Fibroblast of the conjunctiva (primary cell): ENCODE measurements at regions not wholly inside any gene's neighbourhood (a gene's known extent, or its start where the extent isn't known, plus 50 kb on each side); places are given as distances from the start of the nearest gene placed in this dataset.
"Not testable (repeated sequence)": the region's sequence is repeated elsewhere in the genome, so short reads cannot be mapped to it uniquely, and the experiment has no call there.

Experiments
- DNase-seq: peaks from one replicate; pipeline ENCODE4 v3.0.0-alpha.2; 2010; ENCODE audit warnings: low read depth

DNA sequence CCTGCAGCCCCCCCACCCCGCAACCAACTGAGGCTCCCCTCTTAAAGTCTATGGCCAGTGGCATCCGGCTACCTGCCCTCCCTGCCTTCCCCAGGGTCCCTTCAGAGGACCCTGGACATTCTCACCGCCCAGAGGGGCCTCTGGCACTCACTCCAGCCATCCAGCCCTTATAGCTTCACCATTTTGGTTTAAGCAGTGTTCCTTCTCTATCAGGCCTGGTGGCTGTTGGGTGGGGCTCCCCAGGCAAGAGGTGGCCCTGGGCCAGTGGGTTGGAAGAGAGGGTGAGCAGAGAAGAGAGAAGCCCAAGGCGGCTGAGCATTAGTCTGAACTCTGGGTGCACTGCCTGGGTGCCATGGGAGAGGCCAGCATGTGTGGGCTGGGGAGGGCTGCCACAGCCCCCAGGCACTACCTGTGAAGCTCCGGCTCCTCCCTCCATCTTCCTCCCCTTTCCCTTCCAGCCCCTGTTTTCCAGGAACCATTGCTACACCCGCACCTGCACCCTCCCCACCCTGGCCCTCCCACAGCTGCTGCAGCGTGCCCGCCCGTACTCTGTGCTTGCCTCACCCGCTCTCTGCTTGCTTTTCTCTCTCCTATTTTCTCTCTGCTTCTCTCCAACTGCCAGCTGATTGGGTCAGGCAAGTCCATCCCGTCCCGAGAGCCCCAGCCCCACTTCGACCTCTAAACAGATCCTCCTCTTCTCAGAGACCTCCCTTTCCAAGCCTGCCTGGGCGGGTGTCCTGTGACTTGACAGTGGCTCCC lies 168.2 kb downstream of the TBC1D2B start:
- DNase-seq: no peak

DNA sequence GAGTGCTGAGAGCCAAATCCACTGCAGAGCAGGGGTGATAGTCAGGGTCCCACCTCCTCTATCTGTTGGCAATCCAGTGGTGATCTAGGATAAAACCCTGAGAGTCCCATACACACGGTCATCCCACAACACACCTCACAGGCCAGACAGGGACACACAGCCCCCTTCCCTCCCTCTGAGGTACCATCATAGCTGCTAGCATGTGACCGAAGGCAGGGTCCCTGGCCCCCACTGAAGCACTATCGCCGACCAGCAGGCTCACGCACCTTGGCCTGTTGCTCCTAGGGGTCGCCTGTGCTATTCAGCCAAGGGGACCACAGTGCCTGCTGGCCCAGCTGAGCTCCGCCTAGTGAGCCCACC lies 168.8 kb downstream of the TBC1D2B start:
- not testable (repeated sequence) for DNase-seq

DNA sequence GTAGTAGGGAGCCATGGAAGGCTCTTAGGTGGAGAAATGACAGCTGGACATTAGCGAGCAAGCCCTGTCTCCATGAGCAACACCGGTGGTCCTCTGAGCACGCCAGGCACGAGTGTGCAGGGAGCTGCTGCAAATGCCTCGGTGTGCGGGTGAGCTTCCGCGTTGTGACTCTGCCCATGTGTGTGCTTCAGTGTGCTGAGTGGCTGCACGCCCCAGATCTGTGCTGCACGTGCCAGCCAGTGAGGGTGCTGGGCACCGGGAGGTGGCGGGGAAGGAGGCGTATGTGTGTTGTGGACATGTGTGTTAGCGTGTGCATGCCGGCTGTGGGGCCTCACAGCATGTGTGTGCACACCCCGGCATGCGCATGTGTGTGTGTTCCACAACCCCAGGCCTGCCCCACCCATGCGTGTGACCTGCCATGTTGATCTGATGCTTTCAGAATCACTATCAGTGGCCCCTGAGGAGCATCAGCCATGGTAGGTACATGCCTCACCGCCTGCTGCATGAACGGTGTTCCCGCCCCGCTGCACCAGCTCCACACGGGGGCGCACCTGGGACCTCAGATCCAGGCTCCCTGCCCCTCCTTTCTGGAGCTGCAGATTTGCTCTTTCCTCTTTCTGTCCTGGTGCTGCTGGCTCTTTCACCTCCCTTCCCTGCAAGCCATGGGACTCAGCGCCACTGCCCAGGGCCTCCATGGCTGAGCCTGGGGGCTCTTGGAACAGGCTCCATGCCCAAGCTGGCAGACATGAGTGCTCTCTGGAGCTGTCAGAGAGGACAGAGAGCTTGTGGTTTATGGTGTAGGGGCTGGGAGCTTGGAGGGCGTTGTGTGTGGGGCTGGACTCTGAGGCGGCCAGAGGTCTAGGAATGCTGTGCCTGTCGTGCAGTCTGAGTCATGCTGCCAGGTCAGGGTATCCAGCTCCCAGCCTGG lies 169.4 kb downstream of the TBC1D2B start:
- DNase-seq: no peak

DNA sequence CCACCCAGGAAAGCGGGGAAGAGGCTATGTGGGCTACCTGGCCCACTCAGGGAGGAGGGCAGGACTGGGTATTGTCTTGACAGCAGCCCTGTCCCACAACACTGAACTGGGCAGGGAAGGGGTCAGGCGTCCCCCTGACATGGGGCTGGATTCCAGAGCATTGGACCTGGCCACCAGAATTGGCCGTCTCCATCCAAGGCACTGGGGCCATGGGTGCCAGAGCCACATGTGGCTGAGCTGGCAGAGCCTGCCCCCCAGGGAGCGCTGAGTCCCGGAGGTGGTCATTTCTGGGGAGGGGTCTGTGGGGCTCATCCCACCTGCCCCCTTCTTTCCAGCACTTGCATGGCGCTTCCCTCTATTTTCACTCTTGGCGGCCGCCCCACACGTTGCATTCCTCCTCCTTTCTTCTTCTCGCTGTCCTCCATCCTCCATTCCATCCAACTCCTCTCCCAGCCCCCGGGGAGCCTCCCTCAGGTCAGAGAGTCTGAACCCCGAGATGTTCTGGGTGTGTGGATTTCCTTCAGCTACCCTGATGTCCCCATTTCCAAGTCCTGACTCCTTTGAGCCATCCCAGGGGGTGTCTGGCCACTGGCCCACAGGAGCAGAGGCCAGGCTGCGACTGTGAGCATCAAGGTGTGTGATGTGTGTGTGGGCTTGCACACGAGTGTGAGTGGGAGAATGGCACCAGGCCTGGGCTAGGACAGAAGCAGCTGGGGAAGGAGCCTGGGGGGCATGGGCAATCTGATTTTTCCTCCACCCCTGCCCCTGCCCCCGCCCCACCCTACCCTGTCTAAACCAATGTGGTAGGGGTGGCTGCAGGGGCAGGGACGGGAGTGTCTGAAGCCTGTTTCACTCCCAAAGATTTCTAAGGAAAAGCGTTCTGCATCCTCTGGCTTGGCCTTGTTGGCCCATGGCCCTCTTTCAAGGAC lies 171.2 kb downstream of the TBC1D2B start:
- DNase-seq: not testable (repeated sequence)

DNA sequence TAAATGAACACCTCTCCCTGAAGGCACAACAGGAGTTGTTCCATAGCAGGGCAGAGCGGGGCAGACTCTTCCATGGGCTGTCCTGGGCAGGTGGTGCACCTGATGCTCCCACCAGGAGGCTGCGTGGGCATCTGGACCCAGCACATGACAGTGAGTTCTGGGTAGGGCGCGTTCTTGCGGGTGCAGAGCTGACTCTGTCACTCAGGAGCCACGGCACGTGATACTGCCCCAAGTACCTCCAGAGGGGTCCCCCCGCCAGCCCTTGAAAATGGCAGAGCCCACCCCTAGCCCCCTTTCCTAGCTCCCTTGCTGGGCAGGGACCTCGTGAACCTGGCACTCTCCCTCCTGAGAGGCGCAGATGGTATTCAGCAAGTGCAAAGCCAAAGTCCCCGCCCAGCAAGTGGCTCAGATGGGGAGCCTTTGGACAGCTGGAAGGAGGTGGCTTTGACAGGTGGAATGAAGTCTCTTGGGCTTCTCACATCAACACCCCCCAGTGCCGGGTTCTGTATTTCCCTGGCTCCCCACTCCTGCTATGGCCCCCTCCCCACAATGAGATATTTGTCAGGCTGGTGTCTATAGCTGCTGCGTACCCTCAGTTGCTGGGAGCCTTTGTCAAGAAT lies 172.1 kb downstream of the TBC1D2B start:
- no peak for DNase-seq

DNA sequence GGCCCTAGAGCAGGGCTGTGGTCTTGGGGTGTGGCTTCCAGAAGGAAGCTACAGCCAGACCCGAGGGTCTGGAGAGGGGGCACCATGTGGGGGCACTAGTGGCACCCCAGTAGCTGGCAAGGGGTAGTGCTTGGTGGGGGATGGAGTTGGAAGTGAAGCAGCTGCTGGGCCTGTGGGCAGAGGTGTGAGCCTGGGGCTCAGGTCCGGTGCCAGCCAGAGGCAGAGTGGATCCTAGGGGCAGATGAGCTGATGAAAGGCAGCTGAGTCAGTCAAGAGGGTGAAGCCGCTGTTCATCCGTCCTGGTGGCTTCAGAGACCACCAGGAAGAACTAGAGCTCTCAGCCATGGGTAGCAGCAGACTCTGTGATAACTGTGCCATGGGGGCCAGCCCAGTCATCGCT lies 172.6 kb downstream of the TBC1D2B start:
- DNase-seq: no peak

DNA sequence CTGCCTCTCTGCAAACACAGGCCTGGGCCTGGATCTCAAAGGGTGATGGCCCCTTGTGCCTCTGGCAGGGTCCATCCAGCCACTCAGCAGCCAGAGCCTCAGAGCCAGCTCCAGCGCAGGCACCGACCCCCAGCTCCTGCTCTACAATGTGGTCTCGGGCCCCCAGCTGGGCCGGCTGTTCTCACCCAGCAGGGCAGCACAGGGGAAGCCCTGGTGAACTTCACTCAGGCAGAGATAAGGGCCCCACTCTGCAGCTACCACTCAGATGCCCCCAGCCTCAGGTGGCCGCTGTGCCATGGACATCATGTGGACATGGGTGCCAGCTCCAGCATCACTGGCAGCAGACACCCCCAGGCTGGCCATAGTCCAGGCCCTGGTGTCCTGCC lies 173.1 kb downstream of the TBC1D2B start:
- no peak for DNase-seq

DNA sequence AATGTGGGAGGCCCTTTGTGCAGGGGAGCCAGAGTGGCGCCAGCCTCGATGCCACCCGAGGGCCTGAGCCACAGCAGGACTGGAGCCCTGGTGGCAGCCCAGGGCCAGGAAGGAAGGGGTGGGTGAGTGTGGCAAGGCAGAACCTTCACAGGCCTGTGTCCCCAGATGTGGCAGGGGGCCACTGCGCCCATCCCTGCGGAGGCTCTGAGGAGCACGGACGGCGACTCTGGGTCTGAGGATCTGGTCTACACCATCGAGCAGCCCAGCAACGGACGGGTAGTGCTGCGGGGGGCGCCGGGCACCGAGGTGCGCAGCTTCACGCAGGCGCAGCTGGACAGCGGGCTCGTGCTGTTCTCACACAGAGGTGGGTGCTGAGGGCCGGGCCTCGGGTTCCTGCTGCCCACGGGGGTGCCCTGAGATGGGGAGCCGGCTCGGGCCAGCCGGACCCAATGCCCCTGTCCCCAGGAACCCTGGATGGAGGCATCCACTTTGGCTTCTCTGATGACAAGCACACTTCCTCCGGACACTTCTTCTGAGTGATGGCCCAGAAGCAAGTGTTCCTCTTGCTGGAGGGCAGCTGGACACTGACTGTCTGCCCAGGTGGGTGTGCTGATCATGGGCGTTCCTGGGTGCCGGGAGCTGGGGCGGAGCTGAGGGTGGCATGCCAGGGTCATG lies 173.6 kb downstream of the TBC1D2B start:
- DNase-seq: not testable (repeated sequence)

DNA sequence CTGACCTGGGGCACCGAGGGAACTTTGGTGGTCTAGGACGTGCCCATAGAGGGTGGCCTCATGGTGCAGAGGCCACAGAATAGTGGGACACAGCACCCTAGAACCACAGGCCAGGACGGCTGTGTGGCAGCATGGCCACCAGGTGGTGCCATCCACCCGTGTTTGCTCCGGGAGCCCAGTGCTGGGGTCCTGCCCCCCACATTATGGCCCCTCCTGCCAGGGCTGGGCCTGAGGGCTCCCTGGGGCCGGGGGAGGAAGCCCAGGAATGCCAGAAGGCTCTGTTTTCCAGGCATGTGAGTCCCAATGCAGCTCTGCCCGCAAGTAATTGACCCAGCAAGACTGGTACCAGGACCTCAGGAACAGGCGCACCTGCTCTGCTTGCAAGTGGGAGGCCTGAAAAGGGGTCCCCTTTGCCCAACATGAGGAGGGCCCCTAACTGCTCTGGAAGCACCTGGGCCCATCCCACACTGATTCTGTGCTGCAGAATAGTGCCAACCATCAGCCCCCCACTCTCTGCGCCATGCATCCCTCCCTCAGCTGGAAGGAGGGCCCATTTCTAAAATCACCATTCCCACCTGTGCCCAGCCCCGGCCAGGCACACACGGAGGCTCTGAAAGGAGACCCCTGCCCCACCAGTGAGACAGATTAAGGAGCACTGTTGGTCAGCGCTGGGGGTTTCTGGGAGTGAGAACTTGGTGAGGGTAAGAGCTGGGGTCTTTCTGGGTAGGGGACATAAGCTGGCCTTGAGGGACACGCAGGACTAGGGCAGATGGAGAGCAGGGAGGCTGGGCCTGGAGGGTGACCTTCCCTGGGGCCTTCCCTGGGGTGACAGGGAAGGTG lies 174.4 kb downstream of the TBC1D2B start:
- not testable (repeated sequence) for DNase-seq

DNA sequence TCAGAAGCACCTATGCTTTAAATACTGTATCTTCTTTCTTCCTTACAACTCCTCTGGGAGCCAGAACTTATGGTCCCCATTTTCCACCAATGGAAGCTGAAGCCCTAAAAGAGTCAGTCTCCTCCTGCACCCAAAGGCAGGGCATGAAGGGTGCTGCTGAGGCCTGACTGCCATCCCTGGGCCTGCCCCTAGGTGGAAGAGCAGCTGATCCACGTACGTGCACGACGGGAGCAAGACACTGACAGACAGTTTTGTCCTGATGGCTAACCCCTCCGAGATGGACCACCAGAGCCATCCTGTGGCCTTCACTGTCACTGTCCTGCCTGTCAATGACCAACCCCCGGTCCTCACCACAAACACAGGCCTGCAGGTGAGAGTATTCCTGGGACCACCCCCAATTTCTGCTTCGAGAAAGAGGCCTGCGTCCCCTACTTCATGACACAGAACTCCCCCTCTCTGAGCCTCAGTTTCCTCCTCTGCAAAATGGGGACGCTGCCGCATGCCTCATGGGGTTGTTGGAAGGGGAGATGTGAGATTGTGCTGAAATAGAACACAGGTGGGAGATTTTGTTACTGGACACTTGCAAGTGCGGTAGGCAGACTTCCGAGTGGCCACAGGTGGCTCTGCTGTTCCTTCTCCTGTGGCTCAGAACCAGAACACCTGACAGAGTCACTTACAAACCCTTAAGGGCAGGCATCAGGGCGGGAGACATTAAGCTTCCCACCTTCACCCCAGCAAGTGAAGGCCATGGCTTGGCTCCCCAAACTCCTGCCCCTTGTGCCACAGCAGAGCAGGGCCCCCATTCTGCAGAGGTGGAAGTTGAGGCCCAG lies 175.4 kb downstream of the TBC1D2B start:
- DNase-seq: no peak

DNA sequence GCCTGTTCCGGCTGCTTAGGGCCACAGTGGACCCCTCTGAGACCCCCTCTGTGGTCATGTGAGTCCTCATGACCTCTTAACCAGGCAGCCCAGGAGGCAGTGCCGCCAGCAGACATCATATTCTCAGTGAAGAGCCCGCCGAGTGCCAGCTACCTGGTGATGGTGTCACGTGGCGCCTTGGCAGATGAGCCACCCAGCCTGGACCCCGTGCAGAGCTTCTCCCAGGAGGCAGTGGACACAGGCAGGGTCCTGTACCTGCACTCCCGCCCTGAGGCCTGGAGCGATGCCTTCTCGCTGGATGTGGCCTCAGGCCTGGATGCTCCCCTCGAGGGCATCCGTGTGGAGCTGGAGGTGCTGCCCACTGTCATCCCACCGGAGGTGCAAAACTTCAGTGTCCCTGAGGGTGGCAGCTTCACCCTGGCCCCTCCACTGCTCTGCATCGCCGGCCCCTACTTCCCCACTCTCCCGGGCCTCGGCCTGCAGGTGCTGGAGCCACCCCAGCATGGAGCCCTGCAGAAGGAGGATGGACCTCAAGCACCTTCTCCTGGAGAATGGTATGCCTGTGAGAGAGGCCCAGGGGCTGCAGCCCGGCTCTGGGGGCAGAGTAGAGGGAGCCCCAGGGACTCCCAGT lies 176.1 kb downstream of the TBC1D2B start:
- DNase-seq: no peak

DNA sequence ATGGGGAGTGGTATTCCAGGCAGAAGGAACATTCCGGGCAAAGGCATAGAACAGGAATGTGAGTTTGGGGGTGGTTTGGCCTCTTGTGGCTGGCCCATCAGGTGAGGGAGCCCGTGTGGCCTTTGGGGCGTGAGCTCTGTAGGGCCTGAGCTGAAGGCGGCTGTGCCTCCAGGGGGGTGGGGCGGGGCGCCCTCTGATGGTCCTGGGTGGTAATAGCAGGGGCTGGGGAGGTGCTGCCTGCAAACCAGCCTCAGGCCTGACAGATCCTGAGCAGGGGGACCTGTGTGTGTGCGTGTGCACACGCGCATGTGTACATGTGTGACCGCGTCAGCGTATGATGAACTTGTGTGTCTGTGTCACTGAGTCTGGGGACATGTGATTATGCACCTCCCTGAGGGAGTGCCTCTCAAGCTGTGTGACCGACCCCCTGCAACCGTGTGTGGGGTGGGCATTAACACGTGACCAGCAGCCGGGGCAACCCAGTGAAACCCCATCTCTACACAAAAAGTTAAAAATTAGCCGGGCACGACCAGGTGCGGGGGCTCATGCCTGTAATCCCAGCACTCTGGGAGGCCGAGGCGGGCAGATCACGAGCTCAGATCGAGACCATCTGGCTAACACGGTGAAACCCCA lies 177.1 kb downstream of the TBC1D2B start:
- DNase-seq: not testable (repeated sequence)

DNA sequence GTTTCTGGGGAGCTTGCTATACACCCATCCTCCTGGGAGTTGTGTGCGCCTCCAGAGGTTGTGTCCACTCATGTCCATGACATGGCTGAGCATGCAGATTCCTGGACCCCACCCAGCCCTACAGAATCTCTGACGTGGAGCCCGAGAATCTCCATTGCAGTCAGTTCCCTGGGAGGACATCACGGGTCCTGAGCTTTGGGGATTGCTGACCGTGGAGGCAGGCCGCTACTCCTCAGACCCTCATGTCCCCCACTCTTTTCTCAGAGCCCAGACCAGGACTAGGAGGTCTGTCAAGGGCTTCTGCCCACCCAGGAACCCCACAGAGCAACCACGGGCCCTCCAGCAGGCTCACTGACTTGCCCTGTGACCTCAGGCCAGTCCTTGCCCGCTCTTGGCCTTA lies 177.7 kb downstream of the TBC1D2B start:
- not testable (repeated sequence) for DNase-seq

DNA sequence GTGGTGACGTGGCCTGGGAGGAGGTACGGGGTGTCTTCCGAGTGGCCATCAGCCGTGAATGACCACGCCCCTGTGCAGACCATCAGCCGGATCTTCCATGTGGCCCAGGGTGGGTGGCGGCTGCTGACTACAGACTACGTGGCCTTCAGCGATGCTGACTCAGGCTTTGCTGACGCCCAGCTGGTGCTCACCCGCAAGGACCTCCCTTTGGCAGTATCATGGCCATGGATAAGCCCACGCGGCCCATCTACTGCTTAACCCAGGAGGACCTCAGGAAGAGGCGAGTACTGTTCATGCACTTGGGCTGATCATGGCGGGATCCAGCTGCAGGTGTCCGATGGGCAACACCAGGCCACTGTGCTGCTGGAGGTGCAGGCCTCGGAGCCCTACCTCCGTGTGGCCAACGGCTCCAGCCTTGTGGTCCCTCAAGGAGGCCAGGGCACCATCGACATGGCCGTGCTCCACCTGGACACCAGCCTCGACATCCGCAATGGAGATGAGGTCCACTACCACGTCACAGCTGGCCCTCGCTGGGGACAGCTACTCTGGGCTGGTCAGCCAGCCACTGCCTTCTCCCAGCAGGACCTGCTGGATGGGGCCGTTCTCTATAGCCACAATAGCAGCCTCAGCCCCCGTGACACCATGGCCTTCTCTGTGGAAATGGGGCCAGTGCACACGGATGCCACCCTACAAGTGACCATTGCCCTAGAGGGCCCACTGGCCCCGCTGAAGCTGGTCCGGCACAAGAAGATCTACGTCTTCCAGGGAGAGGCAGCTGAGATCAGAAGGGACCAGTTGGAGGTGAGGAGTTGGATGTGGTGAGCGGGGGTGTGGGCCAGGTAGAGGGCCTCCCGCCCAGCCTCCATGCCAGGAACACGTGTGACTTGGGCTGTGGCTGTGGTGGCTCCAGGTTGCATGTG lies 178.4 kb downstream of the TBC1D2B start:
- no peak for DNase-seq

DNA sequence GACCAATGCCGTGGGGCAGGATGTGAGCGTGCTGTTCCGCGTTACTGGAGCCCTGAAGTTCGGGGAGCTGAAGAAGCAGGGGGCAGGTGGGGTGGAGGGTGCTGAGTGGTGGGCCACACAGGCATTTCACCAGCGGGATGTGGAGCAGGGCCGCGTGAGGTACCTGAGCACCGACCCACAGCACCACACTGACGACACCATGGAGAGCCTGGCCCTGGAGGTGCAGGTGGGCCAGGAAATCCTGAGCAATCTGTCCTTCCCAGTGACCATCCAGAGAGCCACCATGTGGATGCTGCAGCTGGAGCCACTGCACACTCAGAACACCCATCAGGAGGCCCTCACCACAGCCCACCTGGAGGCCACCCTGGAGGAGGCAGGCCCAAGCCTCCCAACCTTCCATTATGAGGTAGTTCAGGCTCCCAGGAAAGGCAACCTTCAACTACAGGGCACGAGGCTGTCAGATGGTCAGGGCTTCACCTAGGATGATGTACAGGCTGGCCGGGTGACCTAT lies 179.6 kb downstream of the TBC1D2B start:
- no peak for DNase-seq

DNA sequence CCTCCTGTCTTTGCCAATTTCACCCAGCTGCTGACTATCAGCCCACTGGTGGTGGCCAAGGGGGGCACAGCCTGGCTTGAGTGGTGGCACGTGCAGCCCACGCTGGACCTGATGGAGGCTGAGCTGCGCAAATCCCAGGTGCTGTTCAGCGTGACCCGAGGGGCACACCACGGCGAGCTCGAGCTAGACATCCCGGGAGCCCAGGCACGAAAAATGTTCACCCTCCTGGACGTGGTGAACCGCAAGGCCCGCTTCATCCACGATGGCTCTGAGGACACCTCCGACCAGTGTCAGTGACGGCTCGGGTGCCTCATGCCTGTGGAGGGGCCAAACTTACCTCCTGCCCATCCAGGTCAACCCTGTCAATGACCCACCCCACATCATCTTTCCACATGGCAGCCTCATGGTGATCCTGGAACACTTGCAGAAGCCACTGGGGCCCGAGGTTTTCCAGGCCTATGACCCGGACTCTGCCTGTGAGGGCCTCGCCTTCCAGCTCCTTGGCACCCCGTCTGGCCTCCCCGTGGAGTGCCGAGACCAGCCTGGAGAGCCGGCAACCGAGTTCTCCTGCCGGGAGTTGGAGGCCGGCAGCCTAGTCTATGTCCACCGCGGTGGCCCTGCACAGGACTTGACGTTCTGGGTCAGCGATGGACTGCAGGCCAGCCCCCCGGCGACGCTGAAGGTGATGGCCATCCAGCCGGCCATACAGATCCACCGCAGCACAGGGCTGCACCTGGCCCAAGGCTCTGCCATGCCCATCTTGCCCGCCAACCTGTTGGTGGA lies 180.2 kb downstream of the TBC1D2B start:
- DNase-seq: not testable (repeated sequence)
